SH-SY5Y (cell line): ENCODE measurements at regions not wholly inside any gene's neighbourhood (a gene's known extent, or its start where the extent isn't known, plus 50 kb on each side); places are given as distances from the start of the nearest gene placed in this dataset.

Source experiments
- GATA2 ChIP-seq: IDR thresholded peaks from 2 replicates; pipeline ENCODE4 v1.6.1; 2011; ENCODE audit warnings: mild to moderate bottlenecking, low read depth, low read length
- GATA3 ChIP-seq: IDR thresholded peaks from 2 replicates; pipeline ENCODE4 v1.6.1; 2011; ENCODE audit warnings: low read depth, mild to moderate bottlenecking, low read length, moderate library complexity

GRCh38 chr7:153380636-153381035 is 621.1 kb downstream of the ACTR3B start:
- no peak for TF ChIP-seq GATA2
- no peak for TF ChIP-seq GATA3
